Activated CD4-positive, alpha-beta T cell treated with anti-CD3 and anti-CD28 coated beads for 24 hours (primary cell): ENCODE measurements at regions not wholly inside any gene's neighbourhood (a gene's known extent, or its start where the extent isn't known, plus 50 kb on each side); places are given as distances from the start of the nearest gene placed in this dataset.
"Not testable (repeated sequence)": the region's sequence is repeated elsewhere in the genome, so short reads cannot be mapped to it uniquely, and the experiment has no call there.

ENCODE experiments used
- DNase-seq, 2 donors: peaks; one replicate each; pipeline ENCODE4 v3.0.0-alpha.2; 2020; ENCODE audit warnings: low read depth in 2 of 2

GRCh38 chr5:162621726-162622263, 554.2 kb downstream of the GABRG2 start:
- not testable (repeated sequence) for DNase-seq

DNA sequence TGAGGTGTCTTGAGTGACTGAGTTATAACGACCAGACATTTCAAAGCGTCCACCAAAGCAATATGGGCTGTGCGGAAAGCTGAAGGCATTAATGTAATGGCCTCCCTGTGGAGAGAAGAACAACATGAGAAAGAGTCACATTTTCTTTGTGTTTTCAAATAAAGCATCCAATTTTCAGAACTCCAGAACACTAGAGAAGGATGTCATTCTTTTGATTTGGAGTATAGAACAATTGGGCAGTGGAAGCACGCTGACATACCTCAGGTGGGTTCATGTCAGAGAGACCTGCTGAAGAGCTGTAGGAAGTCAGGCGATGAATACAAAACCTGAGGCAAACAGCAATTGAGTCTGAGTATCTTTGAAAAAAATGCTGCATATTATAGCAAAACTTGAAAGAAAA, 556.5 kb downstream of the GABRG2 start:
- no peak for DNase-seq

GRCh38 chr5:162637481-162637880, 569.9 kb downstream of the GABRG2 start:
- DNase-seq: no peak

- no peak for DNase-seq
Observed at GRCh38 chr5:162638849-162639248, 571.3 kb downstream of the GABRG2 start.

GRCh38 chr5:162641142-162641813, 573.7 kb downstream of the GABRG2 start:
- DNase-seq: no peak

- DNase-seq: no peak
Observed at GRCh38 chr5:162654661-162655405, 587.3 kb downstream of the GABRG2 start.

- DNase-seq: no peak
Observed at GRCh38 chr5:162657076-162657475, 589.5 kb downstream of the GABRG2 start.

DNA sequence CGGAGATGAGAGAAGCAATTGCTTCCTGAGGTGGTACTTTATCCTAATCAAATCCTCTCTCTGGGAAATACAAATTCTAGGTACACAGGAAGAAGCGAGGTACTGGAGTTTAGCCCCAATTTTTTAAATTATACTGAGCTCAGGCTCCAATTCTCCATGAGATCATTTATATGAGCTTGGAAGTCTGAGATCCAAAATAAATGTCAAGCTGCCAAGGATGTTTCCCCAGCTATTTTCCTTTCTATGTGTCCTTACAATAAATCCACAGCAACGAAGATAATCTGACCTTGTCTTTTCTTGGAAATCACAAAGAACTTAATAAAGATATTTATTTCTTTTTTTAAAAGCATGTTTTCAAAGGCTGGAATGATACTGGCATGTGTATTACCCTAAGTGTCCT, 597.3 kb downstream of the GABRG2 start:
- DNase-seq: no peak

- DNase-seq: no peak
Observed at GRCh38 chr5:162668926-162669325, 601.4 kb downstream of the GABRG2 start.

DNA sequence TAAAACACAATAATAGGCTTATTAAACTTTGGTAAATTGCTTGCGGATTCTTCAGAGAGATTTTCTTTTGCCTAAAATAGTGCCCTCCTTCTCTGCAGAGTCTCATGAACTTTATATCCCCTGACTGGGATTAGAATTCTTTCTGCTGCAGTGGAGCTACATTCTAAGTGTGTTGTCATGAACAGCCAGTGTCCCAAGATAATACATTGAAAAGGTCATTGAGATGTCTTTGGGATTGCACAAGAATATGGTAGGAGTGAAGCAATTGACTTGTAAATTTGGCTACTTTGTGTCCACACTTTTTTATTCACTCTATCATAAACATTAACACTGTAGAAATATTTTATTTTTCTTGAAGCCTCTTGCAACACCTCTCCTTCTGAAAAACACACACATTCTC, 604.5 kb downstream of the GABRG2 start:
- no peak for DNase-seq

GRCh38 chr5:162683284-162683683, 615.7 kb downstream of the GABRG2 start:
- DNase-seq: no peak

GRCh38 chr5:162684145-162684544, 616.6 kb downstream of the GABRG2 start:
- DNase-seq: no peak

DNA sequence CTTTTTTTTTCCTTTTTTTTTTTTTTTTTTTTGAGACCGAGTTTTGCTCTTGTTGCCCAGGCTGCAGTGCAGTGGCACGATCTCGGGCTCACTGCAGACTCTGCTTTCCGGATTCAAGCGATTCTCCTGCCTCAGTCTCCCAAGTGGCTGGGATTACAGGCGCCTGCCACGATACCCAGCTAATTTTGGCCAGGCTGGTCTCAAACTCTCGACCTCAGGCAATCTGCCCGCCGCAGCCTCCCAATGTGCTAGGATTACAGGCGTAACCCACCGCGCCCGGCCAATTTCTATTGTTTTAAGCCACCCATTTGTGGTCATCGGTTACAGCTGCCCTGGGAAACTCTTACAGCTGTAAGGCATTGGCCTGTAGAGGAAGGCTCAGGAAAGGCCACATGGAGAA, 617.7 kb downstream of the GABRG2 start:
- DNase-seq: no peak

DNA sequence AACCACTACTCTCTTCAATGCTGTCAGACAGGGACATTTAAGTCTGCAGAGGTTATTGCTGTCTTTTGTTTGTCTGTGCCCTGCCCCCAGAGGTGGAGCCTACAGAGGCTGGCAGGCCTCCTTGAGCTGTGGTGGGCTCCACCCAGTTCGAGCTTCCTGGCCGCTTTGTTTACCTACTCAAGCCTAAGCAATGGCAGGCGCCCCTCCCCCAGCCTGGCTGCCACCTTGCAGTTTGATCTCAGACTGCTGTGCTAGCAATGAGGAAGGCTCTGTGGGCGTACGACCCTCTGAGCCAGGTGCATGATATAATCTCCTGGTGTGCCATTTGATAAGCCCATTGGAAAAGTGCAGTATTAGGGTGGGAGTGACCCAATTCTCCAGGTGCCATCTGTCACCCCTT, 628.7 kb downstream of the GABRG2 start:
- DNase-seq: not testable (repeated sequence)

DNA sequence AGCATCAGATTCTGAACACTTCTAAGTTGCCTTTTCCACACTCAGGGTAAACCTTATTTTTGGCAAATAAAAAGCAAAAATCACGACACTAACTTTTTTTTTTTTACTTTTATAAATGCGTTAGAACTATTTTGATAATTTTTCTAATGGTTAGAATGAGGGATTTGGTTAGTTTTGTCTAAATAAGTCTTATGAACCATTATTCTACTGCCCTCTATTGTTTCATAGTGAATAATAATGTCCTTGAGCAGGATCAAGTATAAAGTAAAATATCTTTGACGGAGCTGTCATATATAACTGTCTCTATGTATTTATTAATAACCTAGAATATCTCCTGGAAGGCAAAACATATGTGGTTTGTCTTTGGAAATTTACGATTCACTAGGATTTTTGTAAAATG, 631.8 kb downstream of the GABRG2 start:
- no peak for DNase-seq

GRCh38 chr5:162703914-162704313, 636.3 kb downstream of the GABRG2 start:
- no peak for DNase-seq

DNA sequence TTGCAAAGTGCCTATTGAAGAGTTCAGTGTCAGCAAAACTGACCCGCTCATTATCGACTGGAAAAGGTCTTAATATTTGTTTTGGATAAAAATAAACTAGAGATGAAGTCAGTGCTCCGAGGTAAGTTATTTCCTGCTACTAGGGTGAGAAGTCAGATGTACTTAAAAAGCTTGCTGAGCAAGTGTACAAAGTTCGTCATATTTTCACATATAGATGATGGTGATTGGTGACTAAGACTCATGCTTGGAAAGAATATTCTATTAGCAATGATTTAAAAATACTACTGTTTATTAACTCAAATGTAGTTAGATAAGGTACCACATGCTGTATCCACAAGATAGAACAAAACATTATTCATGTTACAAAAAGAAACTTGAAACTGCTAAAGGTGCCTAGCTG, 643.7 kb downstream of the GABRG2 start:
- no peak for DNase-seq

DNA sequence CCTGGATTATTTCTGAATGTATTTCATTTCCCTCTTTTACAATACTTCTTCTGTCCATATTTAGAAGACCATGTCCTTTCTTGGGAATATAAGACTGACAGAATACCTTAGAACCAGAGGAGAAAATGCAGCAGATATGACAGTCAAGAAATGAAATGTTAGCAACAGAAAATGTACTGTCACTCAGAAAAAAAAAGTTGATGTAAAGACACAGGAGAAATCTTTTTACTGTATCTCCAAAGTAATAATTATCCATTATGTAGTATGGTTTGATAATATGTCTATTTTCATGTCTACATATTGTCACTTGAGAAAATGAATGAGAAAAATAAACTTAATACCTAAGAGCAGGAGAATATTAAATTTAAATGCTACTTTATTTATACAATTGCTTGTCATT, 652.1 kb downstream of the GABRG2 start:
- no peak for DNase-seq

DNA sequence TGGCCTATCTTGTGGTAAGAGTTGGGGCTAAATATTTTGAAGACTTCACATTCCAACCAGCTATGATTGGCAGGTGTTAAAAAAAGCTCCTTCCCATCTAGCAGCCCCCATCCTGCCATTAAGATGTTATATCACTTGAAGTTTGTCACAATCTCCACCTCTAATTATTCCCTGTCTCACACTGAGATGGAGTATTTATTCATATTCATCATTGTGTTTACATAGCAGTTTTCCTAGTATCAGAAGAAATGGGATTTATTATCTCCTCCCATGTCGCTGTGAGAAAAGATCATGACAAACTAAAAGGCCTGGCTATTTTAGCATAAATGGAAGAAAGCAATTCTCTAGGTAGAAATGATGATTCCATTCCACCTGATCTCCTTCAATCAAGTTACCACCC, 653.6 kb downstream of the GABRG2 start:
- DNase-seq: no peak

DNA sequence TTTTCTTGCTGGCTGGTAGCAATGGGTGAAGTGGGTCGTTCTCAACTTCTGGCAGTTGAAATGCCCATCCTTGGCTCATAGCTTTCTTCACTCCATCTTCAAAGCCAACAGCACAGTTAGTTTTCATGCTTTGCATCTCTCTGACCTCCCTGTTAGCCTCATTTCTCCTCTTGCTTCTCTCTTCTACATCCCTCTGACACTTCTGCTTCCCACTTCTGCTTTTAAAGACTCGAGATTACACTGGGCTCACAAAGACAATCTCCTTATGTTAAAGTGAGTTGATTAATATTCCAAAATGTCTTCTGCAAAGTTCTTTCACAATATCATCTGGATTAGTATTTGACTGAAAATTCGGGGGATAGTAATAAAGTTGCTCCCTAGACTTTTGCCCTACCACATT, 684.8 kb upstream of the CCNG1 start:
- no peak for DNase-seq

DNA sequence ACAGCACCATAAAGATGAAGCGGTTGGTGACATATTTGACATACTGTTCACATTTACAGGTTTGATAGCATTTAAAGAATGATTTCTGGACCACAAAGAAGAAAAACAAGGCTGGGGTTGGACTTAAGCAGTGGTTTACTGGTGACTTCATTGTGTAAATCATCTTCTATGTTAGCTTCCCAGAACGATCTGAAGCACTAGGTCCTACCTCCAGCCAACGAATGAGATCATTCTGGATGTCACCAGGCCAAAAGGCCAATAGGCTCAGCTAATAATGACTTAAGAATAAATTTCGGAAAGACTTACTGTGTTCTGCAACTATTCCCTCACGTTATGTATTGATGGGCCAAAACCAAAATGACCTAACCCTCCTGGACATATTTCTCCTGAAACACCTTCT, 675.3 kb upstream of the CCNG1 start:
- DNase-seq: no peak

DNA sequence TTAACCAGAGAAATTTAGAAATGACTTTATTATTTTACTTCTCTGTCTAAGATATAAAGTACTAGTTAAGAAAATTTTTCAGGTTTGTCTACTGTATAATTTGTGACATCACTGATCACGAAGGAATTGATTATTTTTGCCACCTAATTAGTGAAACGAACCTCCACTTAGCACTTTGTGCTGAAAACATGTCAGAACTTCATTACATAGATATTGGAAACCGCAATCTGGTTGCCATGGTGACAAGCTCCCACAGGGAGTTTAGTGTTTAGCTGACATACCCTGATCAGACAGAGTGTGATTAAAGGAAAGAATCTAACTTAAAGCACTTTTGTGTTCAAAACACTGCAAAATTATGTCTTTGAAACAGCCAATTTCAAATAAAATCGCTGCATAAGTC, 668.4 kb upstream of the CCNG1 start:
- DNase-seq: no peak

GRCh38 chr5:162785673-162786072, 651.7 kb upstream of the CCNG1 start:
- DNase-seq: no peak
